ENCODE measurements at regions not wholly inside any gene's neighbourhood (a gene's known extent, or its start where the extent isn't known, plus 50 kb on each side); places are given as distances from the start of the nearest gene placed in this dataset.

- 2% methylated on average over 17 of the region's 17 CpGs for WGBS (ENCODE audit: insufficient coverage, low coverage, missing lambda C conversion rate)
- H4K20me1 ChIP-seq (replicated peaks; ENCODE audit: control insufficient read depth, insufficient read depth, low read length), result no peaks in the 10 kb centered on the region
- DNase-seq (ENCODE audit: extremely low read depth in 1 of 4, low spot score in 3 of 4) (no peak), ATAC-seq (no peak), FAIRE-seq (no peak)
- POLR2A ChIA-PET, result no interaction called here
- no peaks in the 10 kb centered on the region for H3K9me1 ChIP-seq (ENCODE audit: control insufficient read depth, insufficient read depth, low read length)
- CTCF ChIA-PET (ENCODE audit: low intra/inter-chr PET ratio), result no interaction called here
- no TSS peak for BruUV-seq (replicated peaks)
- no peak overlapping the region for H3K9ac ChIP-seq (ENCODE audit: insufficient read depth in 1 of 2, low read depth in 2 of 2, low read length in 2 of 2)
- H3K36me3 ChIP-seq (ENCODE audit: control insufficient read depth, insufficient read depth, low read length), result no peaks in the 10 kb centered on the region
- intact Hi-C loops (cut with micrococcal nuclease) (no loop called here), in situ Hi-C loops (cut with MboI) (no loop called here)
- H3K4me2 ChIP-seq (ENCODE audit: insufficient read depth, low read length), result no peak overlapping the region
- TF ChIP-seq GATAD2B (IDR thresholded peaks at IDR 0.05; ENCODE audit: borderline replicate concordance) (no peak), HBP1 (CRISPR knock-in tag; IDR thresholded peaks at IDR 0.05) (no peak), ZNF589 (CRISPR knock-in tag; IDR thresholded peaks at IDR 0.05; ENCODE audit: low read depth) (no peak)
- H3K79me2 ChIP-seq (ENCODE audit: control insufficient read depth, insufficient read depth, low read length), result no peaks in the 10 kb centered on the region
- no peaks in the 10 kb centered on the region for H3K9me3 ChIP-seq (replicated peaks; ENCODE audit: control insufficient read depth, insufficient read depth, low read depth, low read length)
- H3K27ac ChIP-seq (ENCODE audit: extremely low read depth, low read depth, low read length), result no peak overlapping the region
- H3K4me1 ChIP-seq (replicated peaks in 1 of 2; ENCODE audit: control insufficient read depth in 2 of 2, insufficient read depth in 2 of 2, low read length in 2 of 2), result no peaks in the 10 kb centered on the region
- H3K27me3 ChIP-seq (ENCODE audit: control insufficient read depth in 2 of 2, insufficient read depth in 2 of 2, low read length in 2 of 2), result no peaks in the 10 kb centered on the region; a peak in 1 of 5 replicates
- H3K4me3 ChIP-seq, result no peak overlapping the region
- H2AFZ ChIP-seq (ENCODE audit: low read depth, low read length), result no peak overlapping the region
Observed at GRCh38 chr13:106701771-106702341, 133.9 kb upstream of the ARGLU1 start.

GRCh38 chr13:106700439-106700838 lies 132.5 kb upstream of the ARGLU1 start:
- H3K4me2 ChIP-seq (ENCODE audit: insufficient read depth, low read length), result no peak overlapping the region
- no peak overlapping the region for H3K27ac ChIP-seq (ENCODE audit: extremely low read depth, low read depth, low read length)
- ChIA-PET CTCF (ENCODE audit: low intra/inter-chr PET ratio) (no interaction called here), POLR2A (no interaction called here)
- no peaks in the 10 kb centered on the region for H3K4me1 ChIP-seq (replicated peaks in 1 of 2; ENCODE audit: control insufficient read depth in 2 of 2, insufficient read depth in 2 of 2, low read length in 2 of 2)
- no peak overlapping the region for H2AFZ ChIP-seq (ENCODE audit: low read depth, low read length)
- DNase-seq (ENCODE audit: extremely low read depth in 1 of 4, low spot score in 3 of 4) (no peak), FAIRE-seq (no peak), ATAC-seq (no peak)
- WGBS (ENCODE audit: insufficient coverage, low coverage, missing lambda C conversion rate), result 0% methylated on average over 4 of the region's 4 CpGs
- intact Hi-C loops (cut with micrococcal nuclease) (no loop called here), in situ Hi-C loops (cut with MboI) (no loop called here)
- H3K36me3 ChIP-seq (ENCODE audit: control insufficient read depth, insufficient read depth, low read length), result no peaks in the 10 kb centered on the region
- no peaks in the 10 kb centered on the region for H3K79me2 ChIP-seq (ENCODE audit: control insufficient read depth, insufficient read depth, low read length)
- BruUV-seq (replicated peaks), result no TSS peak
- H3K9me1 ChIP-seq (ENCODE audit: control insufficient read depth, insufficient read depth, low read length), result no peaks in the 10 kb centered on the region
- no peaks in the 10 kb centered on the region for H3K9me3 ChIP-seq (replicated peaks; ENCODE audit: control insufficient read depth, insufficient read depth, low read depth, low read length)
- H3K9ac ChIP-seq (ENCODE audit: insufficient read depth in 1 of 2, low read depth in 2 of 2, low read length in 2 of 2), result no peak overlapping the region
- H4K20me1 ChIP-seq (replicated peaks; ENCODE audit: control insufficient read depth, insufficient read depth, low read length), result no peaks in the 10 kb centered on the region
- no peaks in the 10 kb centered on the region; a peak in 1 of 5 replicates for H3K27me3 ChIP-seq (ENCODE audit: control insufficient read depth in 2 of 2, insufficient read depth in 2 of 2, low read length in 2 of 2)
- no peak overlapping the region for H3K4me3 ChIP-seq
- TF ChIP-seq CEBPG (CRISPR knock-in tag; IDR thresholded peaks at IDR 0.05), result no peak
- peak in 1 of 2 experiments; percentile 52; a peak in 2 of 4 replicates for TF ChIP-seq CEBPG (tag; conservative IDR thresholded peaks at IDR 0.05 in 1 of 2, IDR thresholded peaks at IDR 0.05 in 1 of 2)
- TF ChIP-seq ARID4B (CRISPR knock-in tag; IDR thresholded peaks at IDR 0.05), result no peak
- TF ChIP-seq, protein P1, sequence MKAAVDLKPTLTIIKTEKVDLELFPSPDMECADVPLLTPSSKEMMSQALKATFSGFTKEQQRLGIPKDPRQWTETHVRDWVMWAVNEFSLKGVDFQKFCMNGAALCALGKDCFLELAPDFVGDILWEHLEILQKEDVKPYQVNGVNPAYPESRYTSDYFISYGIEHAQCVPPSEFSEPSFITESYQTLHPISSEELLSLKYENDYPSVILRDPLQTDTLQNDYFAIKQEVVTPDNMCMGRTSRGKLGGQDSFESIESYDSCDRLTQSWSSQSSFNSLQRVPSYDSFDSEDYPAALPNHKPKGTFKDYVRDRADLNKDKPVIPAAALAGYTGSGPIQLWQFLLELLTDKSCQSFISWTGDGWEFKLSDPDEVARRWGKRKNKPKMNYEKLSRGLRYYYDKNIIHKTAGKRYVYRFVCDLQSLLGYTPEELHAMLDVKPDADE (conservative IDR thresholded peaks at IDR 0.05; ENCODE audit: control insufficient read depth, low read depth, low read length), result no peak
- no peak for TF ChIP-seq KDM2B (CRISPR knock-in tag; IDR thresholded peaks at IDR 0.05)
- peak; percentile 53 for TF ChIP-seq CEBPB (tag; IDR thresholded peaks at IDR 0.05)

Data from K562 (cell line).